IPS-15b (cell line): ENCODE measurements at regions not wholly inside any gene's neighbourhood (a gene's known extent, or its start where the extent isn't known, plus 50 kb on each side); places are given as distances from the start of the nearest gene placed in this dataset.
"Not testable (repeated sequence)": the region's sequence is repeated elsewhere in the genome, so short reads cannot be mapped to it uniquely, and the experiment has no call there.

ENCODE experiments used
- H3K27me3 ChIP-seq: one replicate; pipeline ENCODE4 v1.6.1; 2013; ENCODE audit warnings: low read length; ENCODE audit not compliant: control insufficient read depth, insufficient read depth
- H3K36me3 ChIP-seq: one replicate; pipeline ENCODE4 v1.6.1; 2013; ENCODE audit warnings: low read length; ENCODE audit not compliant: control insufficient read depth, insufficient read depth
- H3K4me1 ChIP-seq: one replicate; pipeline ENCODE4 v1.6.1; 2013; ENCODE audit warnings: mild to moderate bottlenecking, low read length; ENCODE audit not compliant: control insufficient read depth, insufficient read depth
- H3K4me3 ChIP-seq: one replicate; pipeline ENCODE4 v1.5.1; 2013; ENCODE audit warnings: low read depth, low read length
- H3K9ac ChIP-seq: one replicate; pipeline ENCODE4 v1.6.1; 2013; ENCODE audit warnings: low read depth, mild to moderate bottlenecking, low read length
- H3K9me3 ChIP-seq: one replicate; pipeline ENCODE4 v1.6.1; 2013; ENCODE audit warnings: mild to moderate bottlenecking, low read length; ENCODE audit not compliant: control insufficient read depth, insufficient read depth

GRCh38 chr11:37145434-37145833 lies 547.4 kb upstream of the RAG2 start:
- H3K36me3 ChIP-seq, H3K9ac ChIP-seq, H3K4me3 ChIP-seq, H3K4me1 ChIP-seq, H3K9me3 ChIP-seq, H3K27me3 ChIP-seq: not testable (repeated sequence)

DNA sequence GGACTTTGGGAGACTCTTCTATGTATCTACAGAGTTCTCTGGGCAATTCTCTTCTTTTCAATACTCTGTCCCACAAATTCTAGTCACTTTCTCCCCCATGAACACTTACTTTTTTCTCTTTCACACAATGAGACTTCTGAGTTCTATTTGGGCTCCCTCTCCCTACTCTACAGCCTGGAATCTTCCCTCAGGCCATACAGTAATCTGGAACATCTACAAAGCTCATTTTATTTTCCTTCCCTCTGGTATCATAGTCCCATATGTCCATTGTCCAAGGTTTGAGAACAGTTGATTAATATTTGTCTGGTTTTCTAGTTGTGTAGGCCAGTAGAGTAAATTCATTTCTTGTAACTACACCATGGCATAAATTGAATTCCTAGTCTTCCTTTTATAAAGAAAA lies 544.6 kb upstream of the RAG2 start:
- Histone ChIP-seq H3K9me3 (no peaks in the 10 kb centered on the region), H3K27me3 (no peaks in the 10 kb centered on the region), H3K9ac (no peak overlapping the region), H3K4me3 (no peak overlapping the region), H3K36me3 (no peaks in the 10 kb centered on the region), H3K4me1 (no peaks in the 10 kb centered on the region)

DNA sequence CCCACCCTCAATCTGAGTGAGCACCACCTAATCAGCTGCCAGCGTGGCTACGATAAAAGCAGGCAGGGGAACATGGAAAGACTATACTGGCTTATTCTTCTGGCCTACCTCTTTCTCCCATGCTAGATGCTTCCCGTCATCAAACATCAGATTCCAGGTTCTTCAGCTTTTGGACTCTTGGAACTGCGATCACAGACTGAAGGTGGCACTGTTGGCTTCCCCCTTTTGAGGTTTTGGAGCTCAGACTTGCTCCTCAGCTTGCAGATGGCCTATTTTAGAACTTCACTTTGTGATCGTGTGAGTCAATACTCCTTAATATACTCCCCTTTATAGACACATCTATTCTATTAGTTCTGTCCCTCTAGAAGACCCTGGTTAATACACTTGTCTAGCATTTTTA lies 543.7 kb upstream of the RAG2 start:
- H3K27me3 ChIP-seq = no peaks in the 10 kb centered on the region
- no peak overlapping the region for H3K9ac ChIP-seq
- no peak overlapping the region for H3K4me3 ChIP-seq
- H3K36me3 ChIP-seq = no peaks in the 10 kb centered on the region
- no peaks in the 10 kb centered on the region for H3K4me1 ChIP-seq
- no peaks in the 10 kb centered on the region for H3K9me3 ChIP-seq

DNA sequence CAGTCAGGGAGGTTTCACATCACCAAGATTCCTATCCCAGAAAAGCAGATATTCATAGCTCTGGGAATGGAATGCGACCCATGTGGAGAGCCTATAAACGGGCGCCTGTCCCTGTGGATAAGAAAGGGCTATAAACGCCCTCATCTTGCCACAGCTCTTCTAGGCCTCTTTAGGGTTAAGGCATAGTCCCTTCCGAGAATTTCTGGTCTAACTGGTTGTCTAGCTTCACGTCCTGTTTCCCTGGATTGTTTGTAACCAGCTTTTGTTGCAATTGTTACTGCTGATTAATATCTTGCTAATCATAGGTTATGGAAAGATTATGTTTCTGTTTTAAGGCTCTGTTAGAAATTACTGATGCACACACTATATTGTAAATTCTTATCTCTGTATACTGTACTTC lies 537.6 kb upstream of the RAG2 start:
- not testable (repeated sequence) for H3K9me3 ChIP-seq, H3K4me1 ChIP-seq, H3K36me3 ChIP-seq, H3K9ac ChIP-seq, H3K4me3 ChIP-seq, H3K27me3 ChIP-seq

DNA sequence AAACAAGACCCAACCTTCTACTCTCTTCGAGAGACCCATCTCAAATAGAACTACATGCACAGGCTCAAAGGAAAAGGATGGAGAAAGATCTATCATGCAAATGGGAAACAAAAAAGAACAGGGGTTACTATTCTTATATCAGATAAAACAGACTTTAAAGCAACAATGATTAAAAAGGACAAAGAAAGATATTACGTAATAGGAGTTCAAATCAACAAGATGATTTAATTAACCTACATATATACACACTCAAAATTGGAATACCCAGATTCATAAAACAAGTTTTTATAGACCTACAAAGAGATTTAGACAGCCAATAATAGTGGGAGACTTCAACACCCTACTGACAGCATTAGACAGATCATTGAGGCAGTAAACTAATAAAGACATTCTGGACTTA lies 536.6 kb upstream of the RAG2 start:
- Histone ChIP-seq H3K9me3 (no peaks in the 10 kb centered on the region), H3K9ac (no peak overlapping the region), H3K4me3 (no peak overlapping the region), H3K27me3 (no peaks in the 10 kb centered on the region), H3K36me3 (no peaks in the 10 kb centered on the region), H3K4me1 (no peaks in the 10 kb centered on the region)

DNA sequence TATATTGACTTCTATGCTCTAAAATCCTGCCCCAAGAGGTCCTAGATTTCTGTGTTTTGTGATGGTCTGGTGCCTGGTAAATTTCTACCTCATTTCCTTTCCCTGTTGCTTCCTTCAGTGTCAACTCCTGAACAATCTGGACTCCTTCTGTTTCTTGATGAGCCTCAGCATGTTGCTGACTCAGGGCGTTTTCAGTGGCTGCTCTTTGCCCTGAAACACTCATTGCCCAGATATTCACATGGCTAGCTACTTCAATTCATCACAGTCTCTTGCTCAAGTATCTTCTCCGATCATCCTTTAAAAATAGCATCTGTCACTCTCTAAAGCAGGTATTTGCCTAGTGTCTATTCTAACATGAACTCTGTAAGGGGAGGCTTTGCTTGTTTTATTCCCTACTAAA lies 526.3 kb upstream of the RAG2 start:
- no peak overlapping the region for H3K9ac ChIP-seq

GRCh38 chr11:37115963-37116362 lies 517.9 kb upstream of the RAG2 start:
- no peaks in the 10 kb centered on the region for H3K27me3 ChIP-seq
- H3K36me3 ChIP-seq = no peaks in the 10 kb centered on the region
- no peak overlapping the region for H3K9ac ChIP-seq
- no peak overlapping the region for H3K4me3 ChIP-seq
- H3K9me3 ChIP-seq = no peaks in the 10 kb centered on the region
- H3K4me1 ChIP-seq = no peaks in the 10 kb centered on the region

More for the DNA sequence above, 526.3 kb upstream of the RAG2 start:
- H3K36me3 ChIP-seq = no peaks in the 10 kb centered on the region
- H3K4me1 ChIP-seq = no peaks in the 10 kb centered on the region
- H3K27me3 ChIP-seq = no peaks in the 10 kb centered on the region
- no peaks in the 10 kb centered on the region for H3K9me3 ChIP-seq
- no peak overlapping the region for H3K4me3 ChIP-seq

DNA sequence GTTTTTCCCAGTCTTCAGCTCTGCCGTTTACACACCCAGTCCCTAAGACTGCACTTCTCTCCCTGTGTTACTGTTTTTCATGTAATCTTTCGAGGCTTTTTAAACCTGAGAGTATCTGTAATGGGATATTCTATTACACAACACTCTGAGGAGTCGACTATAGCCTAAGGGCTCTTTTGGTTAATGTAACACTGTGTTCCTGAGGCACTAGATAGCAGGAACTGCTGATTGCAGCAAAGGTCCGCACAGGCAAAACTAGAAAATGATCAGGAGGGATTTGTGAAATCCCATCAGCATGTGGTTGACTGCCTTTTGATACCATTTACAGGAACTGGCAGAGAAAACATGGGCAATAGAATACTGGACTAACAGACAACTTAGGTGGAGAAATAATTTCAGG lies 512.3 kb upstream of the RAG2 start:
- H3K4me3 ChIP-seq = no peak overlapping the region
- H3K27me3 ChIP-seq = no peaks in the 10 kb centered on the region
- H3K4me1 ChIP-seq = no peaks in the 10 kb centered on the region

DNA sequence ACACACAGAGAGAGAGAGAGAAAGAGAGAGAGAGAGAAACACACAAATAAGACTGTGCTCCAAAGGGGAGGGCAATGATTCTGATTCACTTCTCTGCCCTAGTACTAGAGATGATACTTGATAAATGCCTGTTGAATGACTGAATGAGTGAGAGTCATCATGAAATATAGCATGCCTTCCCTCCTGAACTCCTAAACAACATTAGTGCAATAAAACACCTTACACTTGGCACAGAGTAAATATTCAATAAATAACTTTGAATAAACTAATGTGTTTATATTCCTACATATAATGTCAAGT lies 511.2 kb upstream of the RAG2 start:
- no peaks in the 10 kb centered on the region for H3K36me3 ChIP-seq
- no peaks in the 10 kb centered on the region for H3K27me3 ChIP-seq
- no peak overlapping the region for H3K4me3 ChIP-seq
- H3K9ac ChIP-seq = no peak overlapping the region
- H3K9me3 ChIP-seq = no peaks in the 10 kb centered on the region
- H3K4me1 ChIP-seq = no peaks in the 10 kb centered on the region

More for the DNA sequence above, 512.3 kb upstream of the RAG2 start:
- H3K9me3 ChIP-seq = no peaks in the 10 kb centered on the region
- no peaks in the 10 kb centered on the region for H3K36me3 ChIP-seq
- H3K9ac ChIP-seq = no peak overlapping the region

- H3K9ac ChIP-seq = no peak overlapping the region
- no peaks in the 10 kb centered on the region for H3K4me1 ChIP-seq
- no peaks in the 10 kb centered on the region for H3K9me3 ChIP-seq
- no peak overlapping the region for H3K4me3 ChIP-seq
- H3K27me3 ChIP-seq = no peaks in the 10 kb centered on the region
- H3K36me3 ChIP-seq = no peaks in the 10 kb centered on the region
Observed at GRCh38 chr11:37108436-37109285, 510.6 kb upstream of the RAG2 start.

DNA sequence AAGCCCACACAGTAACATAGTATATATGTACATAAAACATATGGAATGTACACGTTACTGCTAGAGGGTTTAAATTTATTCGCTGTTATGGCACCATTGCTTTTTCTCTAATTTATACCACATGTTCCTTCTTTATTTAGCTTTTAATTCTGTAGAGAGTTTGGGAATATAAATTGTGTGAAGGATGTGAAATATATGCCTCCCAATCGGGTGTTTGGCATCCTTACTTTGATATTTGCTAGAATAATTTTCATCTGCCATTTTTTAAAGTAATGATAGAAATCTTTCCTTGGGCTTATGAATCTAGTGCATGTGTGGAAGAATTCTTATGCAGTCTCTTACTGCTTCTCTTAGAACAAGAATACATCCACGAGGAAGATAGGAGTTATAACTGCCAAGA lies 509.8 kb upstream of the RAG2 start:
- Histone ChIP-seq H3K27me3 (no peaks in the 10 kb centered on the region), H3K9ac (no peak overlapping the region), H3K4me3 (no peak overlapping the region), H3K4me1 (no peaks in the 10 kb centered on the region), H3K36me3 (no peaks in the 10 kb centered on the region), H3K9me3 (no peaks in the 10 kb centered on the region)

DNA sequence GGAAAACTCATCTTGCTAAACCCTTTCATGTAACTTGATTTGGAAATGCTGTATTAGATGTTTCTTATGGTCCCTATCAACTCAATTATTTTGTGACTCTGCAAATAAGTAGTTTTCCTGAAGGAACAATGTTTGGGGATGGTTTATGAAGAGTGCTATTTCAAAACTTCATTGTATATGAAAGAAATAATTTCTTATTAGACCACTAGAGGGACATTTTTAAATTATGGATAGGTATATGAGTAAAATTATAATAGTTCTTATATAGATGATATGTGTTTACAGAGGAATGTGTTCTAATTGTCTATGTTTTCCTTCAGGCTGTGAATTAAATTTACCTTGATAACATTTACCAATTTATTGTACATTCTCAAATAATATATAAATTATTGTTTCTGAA lies 509.4 kb upstream of the RAG2 start:
- Histone ChIP-seq H3K9me3 (no peaks in the 10 kb centered on the region), H3K36me3 (no peaks in the 10 kb centered on the region), H3K27me3 (no peaks in the 10 kb centered on the region), H3K4me1 (no peaks in the 10 kb centered on the region), H3K4me3 (no peak overlapping the region), H3K9ac (no peak overlapping the region)
